Stimulated activated naive CD8-positive, alpha-beta T cell treated with anti-CD3 and anti-CD28 coated beads, Interleukin-15, Interleukin-2, amounts not matched to agents 100 U/mL and 50 U/mL, for 24 hours (primary cell): ENCODE measurements at regions not wholly inside any gene's neighbourhood (a gene's known extent, or its start where the extent isn't known, plus 50 kb on each side); places are given as distances from the start of the nearest gene placed in this dataset.

ENCODE experiments used
- ATAC-seq: fragments of 150-1000 bp; cut with Tn5 transposase; one replicate; pipeline ENCODE4 v1.10.0; 2021
- DNase-seq: peaks from one replicate; pipeline ENCODE4 v3.0.0; 2021

DNA sequence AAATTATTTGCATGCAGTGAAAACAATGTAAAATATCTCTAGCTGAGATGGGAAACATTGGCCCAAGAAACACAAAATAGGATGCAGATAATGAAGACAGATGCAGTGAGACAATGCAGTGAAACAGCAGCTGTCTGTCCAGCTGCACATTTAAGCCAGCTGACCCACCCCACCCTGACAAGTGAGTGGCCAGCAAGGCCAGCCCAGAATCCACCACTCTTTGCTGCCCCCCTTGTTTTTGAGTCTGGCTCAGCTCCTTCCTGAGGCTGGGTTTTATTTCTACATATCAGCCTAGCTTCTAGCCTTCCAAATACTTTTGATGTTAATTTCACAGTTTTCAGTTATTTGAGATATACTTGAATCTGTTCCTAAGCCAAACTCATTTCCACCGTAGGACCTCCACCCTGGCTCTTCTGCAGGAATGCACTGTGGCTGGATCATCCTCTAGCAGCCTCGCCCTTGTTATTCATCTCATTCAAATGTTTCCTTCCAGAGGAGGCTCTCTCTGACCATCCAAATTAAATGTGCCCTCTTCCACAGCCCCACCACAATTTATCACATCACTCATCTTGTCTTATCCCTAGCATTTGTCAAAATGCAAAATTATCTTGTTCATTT lies 154.1 kb upstream of the POU2AF2 start:
- DNase-seq (no peak), ATAC-seq (no peak)

DNA sequence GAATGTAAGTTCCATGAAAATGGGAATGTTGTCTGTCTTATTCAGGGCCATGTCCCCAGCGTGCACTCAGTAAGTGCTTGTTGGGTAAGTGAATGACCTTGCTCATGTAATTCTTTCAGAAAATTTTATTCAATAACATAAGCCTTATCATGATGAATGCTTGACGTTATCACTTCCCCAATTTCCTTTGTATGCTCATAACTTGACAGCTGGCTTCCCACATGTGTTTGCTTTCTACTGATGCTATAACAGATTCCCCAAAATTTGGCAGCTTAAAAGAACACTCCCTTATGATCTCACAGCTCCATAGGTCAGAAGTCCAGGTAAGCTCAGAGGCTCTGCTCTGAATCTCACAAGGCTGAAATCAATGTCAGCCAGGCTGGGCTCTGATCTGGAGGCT lies 155.8 kb upstream of the POU2AF2 start:
- no peak for ATAC-seq

DNA sequence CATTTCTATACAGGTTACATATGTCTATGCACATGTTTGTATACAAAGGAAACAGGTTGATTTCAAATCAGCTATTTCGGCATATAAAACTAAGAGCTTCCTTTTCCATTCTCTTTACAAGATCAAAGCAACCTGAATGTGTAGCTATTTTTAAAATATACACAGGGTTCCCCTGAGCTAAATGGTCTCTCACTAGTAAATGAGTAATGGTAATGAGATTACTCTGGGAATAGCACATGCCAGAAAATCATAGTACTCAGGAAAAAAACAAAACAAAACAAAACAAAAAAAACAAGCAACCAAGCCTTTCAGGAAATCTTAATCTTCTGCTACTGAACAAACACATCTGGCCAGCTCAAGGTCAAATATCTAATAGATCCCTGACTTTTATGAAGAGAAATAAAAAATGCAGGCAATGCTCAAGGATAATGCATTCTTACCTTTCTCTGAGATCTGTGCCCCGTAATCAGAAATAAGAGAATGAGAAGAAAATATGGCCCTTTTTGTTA lies 156.6 kb upstream of the POU2AF2 start:
- DNase-seq (no peak), ATAC-seq (no peak)

More for the DNA sequence above, 155.8 kb upstream of the POU2AF2 start:
- no peak for DNase-seq

DNA sequence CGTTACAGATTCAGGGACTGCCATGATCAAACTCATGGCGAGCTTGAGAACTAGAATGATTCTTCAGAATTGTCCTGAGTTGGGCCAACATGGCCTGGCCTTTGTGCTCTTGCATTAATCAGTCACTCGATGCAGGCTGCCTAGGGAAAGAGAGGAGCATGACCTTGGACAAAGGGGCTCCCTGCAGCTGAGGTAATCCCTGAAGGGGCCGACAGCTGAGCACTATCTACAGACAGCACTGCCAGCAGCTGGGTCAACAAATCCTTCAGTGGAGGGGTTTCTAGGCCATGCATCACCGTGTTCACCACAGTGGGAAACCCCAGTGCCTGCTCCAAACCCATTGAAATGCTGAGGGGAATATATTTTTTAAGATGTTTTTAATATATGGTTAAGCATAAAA lies 159.5 kb upstream of the POU2AF2 start:
- DNase-seq = no peak
- no peak for ATAC-seq

DNA sequence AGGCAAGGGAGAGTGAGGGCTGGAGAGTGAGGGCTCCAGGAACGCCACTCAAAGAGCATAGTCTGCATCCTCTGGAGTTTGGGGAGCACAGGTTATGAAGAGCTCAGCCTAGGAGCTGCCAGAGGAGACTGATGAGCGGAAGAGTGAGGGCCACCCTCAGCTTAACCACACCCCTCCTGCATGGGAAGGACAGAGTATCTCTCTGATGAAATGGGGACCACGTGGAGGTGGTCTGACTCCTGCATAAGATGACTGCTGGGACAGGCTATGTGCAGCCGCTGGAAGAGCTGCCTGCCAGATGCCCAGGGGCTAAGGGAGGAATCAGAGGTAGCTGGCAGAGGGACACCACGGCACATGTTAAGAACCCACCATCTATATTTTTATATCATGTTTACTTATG lies 162.9 kb upstream of the POU2AF2 start:
- ATAC-seq (no peak), DNase-seq (no peak)

DNA sequence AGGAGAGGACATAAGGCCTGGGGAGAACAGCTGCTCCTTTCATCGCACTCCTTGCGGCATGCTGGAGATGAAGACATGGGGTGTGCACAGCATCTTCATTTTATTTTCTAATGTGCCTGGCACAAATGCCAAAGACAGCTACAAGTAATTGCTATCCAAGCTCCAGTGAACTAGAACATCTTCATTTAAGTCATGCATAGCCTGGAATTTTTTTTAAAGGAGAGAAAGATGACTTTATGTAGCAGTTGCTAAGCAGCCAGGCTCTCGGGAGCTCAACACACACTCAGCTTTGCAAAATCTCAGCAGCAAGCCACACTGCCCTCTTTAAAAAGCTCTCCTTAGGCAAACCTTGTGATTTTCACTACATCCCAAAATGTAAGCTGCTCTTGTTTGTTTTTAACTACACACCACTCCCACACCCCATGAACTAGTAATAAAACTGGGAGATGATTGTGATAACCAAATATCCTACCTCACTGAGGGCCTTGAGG lies 164.5 kb upstream of the POU2AF2 start:
- DNase-seq (no peak), ATAC-seq (no peak)

DNA sequence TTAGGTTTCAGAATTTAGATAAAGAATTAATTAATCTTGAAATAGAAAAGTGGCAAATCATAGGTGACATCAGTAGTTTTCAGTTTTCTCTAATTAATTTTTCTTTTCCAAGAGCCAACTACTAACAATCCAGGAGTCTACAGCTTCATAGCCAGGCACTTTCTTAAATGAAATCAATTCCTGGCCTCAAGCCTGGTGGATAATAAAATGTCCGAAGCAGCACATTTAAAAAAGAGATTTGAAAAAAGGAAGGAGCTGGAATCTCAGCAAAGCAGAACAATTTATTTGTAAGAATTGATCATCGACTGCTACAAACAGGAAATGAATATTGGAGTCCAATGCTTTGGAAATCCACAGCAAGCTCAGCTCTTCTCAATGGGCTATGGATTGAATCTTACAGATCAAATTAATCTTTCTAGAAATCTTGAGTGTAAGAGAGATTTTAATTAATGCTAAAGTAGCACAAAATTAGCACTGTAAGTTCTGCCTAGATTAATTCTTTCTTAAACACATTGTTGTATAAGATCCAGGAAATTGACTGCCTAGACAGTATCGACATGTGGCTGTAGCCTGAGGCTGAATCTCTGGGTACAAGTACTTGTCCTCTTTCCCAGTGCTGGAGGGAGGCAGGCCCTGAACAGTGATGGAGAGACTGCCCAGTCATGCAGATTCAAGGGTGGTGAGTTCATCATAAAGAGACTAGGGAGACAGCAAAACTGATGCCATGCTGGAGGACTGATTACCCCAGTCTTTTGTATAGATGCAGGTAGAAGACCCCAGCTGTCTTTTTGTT lies 167.8 kb upstream of the POU2AF2 start:
- no peak for DNase-seq
- no peak for ATAC-seq

DNA sequence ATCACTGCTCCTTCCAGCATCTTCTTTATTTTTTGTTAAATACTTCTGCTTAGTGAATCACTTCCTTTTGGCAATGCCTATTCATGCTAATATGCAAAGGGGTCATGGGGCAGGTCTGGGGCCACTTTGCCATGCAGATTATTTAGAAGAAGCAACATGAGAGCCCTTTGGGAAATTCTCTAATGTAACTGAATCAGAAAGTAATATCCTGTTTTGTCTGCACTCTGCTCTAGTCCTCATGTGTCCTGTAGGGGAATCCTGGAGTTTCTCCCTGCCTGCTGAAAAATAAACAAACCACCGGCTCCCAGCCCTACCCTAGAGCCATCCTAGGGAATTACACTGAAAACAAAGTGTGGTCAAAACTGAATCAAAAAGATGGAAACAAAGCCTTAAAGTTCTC lies 176.5 kb upstream of the POU2AF2 start:
- no peak for ATAC-seq
- no peak for DNase-seq

DNA sequence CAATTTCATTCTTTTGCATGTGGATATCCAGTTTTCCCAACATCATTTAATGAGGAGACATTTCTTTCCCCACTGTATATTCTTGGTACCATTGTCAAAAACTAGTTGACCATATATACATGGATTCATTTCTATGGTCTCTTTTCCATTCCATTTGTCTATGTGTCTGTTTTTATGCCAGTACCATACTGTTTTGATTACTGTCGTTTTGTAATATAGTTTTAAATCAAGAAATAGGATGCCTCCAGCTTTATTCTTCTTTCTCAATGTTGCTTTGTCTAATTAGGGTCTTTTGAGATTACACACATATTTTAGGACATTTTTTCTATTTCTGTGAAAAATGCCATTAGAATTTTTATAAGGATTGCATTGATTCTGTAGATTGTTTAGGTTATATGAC lies 177.5 kb upstream of the POU2AF2 start:
- ATAC-seq = no peak
- no peak for DNase-seq

DNA sequence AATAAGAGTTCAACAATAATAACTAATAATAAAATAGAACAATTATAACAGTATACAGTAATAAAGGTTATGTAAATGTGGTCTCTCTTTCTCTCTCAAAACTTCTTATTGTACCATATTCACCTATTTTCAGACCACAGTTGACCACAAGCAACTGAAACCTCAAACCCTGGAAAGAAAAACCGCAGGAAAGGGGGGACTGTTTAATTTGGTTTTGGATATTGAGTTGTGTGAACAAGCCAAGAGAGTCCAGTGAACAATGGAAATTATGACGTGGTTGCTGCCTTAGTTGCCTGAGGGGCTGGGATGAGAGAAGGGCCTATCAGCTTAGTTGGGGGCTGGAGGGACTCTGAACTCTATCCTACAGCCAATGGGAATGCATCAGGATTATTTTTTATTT lies 178.7 kb upstream of the POU2AF2 start:
- ATAC-seq (no peak), DNase-seq (no peak)

DNA sequence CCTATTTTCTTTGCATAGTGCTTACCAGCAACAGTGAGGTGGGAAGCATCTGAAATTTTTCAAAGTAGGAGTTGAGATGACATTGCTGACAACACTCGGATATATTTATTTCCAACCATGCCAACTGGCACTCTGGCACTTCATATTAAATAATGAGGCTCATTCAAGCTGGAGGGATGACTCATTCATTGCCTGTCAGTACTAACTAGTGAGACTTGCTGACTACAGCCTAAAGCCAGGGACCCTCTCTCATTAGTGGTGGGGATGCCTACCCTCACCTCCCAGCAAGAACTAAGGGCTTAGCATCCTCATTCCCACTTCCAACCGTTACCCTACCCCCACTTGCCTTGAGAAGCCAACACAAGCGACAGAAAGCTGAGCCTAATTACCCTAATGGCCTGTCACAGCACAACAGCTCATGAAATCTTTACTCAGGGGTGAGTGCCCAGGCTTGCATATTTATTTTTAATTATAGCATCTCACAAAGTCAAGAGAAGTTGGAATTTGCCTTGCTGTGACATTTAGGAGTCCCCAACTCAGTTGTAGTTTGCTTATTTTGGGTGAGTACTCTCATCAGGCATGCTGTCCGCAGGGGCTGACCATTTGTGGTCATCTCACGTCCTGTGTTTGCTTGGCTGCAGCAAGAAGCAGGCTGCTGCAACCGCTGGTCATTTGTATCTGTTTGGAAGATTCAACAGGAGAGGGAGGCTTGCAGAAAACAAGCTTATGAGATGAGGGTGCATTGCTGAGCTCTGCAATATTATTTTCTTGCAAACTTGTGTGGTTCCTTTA lies 181.6 kb upstream of the POU2AF2 start:
- ATAC-seq (no peak), DNase-seq (no peak)

DNA sequence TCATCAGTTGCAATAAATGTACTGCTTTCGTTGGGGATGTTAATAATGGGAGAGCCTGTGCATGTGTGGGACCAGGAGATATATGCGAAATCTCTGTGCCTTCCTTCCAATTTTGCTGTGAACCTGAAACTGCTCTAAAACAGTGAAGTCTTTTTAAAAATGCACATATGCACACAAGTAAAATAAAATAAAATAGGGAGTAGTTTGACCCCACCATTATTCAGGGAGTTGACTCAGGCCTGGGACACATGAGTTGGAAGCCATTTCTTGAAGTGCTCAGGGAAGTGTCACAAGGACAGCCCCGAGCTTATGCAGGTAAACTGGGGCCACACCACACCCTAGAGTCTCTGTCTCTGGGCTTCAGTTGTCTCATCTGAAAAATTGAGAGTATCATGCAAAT lies 183.1 kb upstream of the POU2AF2 start:
- no peak for ATAC-seq

DNA sequence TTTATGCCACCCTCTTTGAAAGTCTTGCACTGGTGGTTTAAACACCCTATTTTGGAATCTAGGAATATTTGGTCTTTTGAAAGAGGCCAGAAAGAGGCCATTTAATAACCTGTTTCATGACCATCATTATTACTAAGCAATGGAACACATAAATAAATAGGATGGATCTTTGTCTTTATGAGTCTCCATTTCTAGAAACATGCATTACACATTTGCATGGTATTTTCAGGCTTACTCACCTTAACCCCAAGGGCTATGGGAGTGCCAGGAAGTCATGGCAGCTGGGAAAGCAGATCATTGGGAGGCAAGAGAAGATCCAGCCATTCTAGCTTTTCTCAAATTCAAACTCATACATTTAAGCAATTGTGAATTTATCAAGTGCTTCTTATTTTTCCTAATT lies 185.8 kb upstream of the POU2AF2 start:
- ATAC-seq (no peak), DNase-seq (no peak)

More for the DNA sequence above, 183.1 kb upstream of the POU2AF2 start:
- no peak for DNase-seq

DNA sequence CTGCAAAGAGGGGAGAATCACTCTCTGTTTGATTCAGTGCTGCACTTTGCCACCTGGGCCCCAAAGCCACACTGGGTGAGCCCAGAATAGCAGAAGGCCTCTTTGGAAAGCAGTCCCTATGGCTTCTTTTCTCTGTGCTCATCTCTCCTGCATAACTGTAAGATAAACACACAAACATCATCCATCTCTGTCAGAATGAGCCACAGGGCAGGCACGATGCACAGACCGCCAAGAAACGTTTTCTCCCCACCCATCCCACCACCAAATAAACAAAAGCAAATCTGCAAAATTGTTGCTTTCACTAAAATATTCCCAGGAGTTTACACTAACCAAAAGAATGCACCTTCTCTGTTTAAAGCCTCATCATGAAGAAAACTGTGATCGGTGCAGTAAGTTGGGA lies 196.4 kb upstream of the POU2AF2 start:
- no peak for ATAC-seq
- no peak for DNase-seq

DNA sequence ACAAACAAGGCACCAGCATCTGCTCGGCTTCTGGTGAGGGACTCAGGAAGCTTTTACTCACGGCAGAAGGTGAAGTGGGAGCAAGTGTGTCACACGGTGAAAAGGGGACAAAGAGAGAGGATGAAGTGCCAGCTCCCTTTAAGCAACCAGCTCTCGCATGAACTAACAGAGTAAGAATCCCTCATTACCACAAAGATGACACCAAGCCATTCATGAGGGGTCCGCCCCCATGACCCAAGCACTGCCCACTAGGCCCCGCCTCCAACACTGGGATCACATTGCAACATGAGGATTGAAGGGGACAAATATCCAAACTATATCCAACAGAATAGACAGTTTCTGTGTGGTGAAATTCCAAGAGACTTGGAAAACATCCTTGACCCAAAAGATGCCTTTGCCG lies 198.2 kb upstream of the POU2AF2 start:
- DNase-seq = no peak
- ATAC-seq = no peak

DNA sequence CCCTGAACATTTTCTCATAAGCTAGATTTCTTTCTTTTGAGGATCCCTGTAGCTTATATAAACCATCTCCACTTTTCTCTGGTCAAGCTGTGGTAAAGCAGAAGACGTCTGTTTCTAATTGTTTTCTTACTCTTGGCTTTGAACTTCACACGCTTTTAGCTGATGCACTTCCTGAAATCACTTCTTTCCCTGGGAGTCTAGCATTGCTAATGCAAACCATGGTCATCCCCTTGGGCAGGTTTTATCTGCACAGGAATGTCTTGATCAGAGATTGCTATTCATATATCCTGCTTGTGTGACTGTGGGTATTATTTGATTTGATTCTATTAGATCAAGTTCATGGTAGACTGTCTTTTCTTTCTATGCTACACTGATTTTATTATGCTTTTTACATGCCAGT lies 199.2 kb upstream of the POU2AF2 start:
- DNase-seq (no peak), ATAC-seq (no peak)

DNA sequence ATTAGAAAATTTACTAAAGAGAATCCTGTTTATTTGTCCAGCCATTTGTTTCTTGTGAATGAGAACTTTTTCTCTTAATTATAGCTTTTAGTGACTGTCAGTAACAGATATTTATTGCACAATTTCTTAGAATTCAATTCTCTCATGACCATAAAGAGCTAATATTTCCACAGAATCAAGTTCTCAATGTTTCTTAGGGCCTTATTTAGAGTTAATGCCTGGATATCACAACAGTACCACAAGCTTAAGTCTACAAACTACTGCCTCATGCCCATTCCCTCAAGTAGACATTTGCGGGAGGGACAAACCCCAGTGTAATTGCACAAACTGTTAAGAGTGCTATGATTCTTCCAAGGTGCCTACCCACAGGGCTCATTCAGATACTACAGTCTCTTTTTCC lies 199.7 kb upstream of the POU2AF2 start:
- no peak for ATAC-seq
- DNase-seq = no peak

DNA sequence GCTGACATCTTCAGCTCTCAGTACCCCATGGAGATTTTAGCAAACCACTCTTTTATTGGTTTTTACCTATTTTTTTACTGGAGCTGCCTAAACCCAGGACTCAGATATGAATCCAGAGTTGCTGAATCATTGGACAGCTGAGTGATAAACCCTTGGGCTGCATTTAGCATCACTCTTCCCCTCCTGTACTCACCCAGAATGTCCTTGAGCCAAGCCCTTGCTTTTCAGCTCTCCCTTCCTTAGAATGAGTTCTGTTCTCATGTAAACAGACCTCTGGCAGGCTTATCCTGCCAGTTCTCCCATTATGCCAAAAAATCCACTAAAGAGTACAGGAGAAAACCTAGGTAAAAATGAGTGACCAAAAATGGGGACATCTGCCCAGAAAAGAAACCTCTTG lies 200.1 kb upstream of the POU2AF2 start:
- DNase-seq (no peak), ATAC-seq (no peak)

DNA sequence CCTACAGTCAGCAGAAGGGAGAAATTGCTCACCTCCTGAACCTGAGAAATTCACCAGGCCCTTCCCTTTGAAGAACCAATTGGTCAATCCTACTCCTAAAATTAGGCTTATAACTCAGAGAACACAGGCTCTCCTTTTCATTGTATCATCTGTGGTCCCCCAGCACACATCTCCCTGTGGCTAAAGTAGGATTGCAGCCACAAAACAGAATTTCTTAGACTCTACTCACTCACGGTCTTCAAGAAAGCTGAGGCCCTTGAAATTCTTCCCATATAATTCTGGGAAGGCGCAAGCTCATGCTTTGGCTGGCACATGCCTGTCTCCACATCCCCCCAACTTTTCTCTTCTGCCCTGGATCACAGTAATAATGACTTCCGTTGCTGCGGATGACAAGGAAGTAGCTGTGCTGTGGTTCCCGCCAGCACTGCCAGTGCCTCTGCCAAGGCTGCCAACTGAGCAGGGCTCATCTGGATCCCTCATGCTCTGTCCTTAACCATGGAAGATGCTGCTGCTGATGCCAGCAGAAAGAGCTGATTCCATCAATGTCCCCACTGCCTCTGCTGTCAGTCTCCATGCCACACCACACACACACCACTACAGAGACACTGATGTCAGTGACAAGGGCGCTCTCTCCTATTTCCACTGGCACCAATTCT lies 200.6 kb upstream of the POU2AF2 start:
- DNase-seq (no peak), ATAC-seq (no peak)

DNA sequence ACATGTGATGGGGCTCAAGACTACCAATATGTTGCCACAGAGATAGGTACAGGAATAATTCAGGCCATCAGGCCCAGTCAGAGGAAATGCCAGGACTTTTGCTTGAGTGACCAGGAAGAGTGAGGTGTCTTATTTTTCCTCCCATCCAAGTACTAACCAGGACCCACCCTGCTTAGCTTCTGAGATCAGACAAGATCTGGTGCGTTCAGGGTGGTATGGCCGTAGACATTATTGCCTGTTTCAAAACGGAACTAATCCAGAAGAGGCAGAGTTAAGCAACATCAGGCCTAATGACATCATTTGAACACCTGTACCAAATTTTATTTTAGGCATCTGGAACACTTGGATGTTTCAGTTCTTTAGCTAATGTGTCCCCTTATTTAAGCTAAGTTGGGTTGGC lies 205.5 kb upstream of the POU2AF2 start:
- no peak for ATAC-seq

DNA sequence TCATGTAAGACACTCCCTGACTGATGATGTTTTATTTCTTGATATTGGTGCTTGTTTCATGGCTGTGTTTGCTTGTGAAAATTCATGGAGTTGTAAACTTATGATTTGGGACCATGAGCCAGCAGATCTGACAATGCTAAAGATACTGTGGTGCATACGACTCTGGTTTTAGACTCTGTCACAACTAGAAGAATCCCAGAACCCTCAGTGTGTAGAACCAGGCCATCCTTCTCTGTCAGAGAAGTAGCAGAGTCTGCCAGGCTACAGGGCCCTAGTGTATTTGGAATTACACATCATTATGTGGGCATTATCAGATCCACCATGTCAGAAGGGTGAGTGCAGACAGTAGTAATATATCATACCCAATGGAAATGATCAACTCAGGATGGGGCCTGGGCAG lies 209.8 kb upstream of the POU2AF2 start:
- ATAC-seq (no peak), DNase-seq (no peak)

More for the DNA sequence above, 205.5 kb upstream of the POU2AF2 start:
- no peak for DNase-seq

DNA sequence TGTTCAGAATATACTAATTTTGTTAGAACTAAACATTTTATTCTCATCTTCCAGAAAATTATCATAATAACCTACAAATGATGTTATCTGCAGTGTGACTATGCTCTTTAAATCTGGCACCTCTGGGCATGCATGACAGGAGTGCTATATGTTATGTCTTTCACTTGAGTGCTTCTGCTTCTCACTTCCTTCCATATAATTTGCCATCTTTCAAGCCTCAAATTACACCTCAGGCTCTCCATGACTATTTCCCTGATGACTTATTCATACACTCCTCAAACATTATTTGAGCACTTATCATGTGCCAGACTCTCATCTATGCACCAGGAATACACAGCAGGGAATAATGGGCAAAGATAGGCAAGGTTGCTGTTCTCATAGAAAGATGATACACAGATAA lies 219.3 kb upstream of the POU2AF2 start:
- DNase-seq (no peak), ATAC-seq (no peak)
